ENCODE measurements at regions not wholly inside any gene's neighbourhood (a gene's known extent, or its start where the extent isn't known, plus 50 kb on each side); places are given as distances from the start of the nearest gene placed in this dataset.

- no peak overlapping the region for H3K27ac ChIP-seq
- no peak for TF ChIP-seq CTCF (conservative IDR thresholded peaks at IDR 0.05)
Measured at GRCh38 chr4:114264452-114264851, 285.0 kb upstream of the ARSJ start.

GRCh38 chr4:114264877-114265291 is 285.4 kb upstream of the ARSJ start:
- no peak for TF ChIP-seq CTCF (conservative IDR thresholded peaks at IDR 0.05)
- no peak overlapping the region for H3K27ac ChIP-seq

- TF ChIP-seq CTCF (conservative IDR thresholded peaks at IDR 0.05): no peak
- no peak overlapping the region for H3K27ac ChIP-seq
Measured at GRCh38 chr4:114265342-114265741, 285.9 kb upstream of the ARSJ start.

- no peak overlapping the region for H3K27ac ChIP-seq
- TF ChIP-seq CTCF (conservative IDR thresholded peaks at IDR 0.05): no peak
Measured at GRCh38 chr4:114267976-114268375, 288.5 kb upstream of the ARSJ start.

GRCh38 chr4:114271031-114271430 is 291.6 kb upstream of the ARSJ start:
- no peak for TF ChIP-seq CTCF (conservative IDR thresholded peaks at IDR 0.05)
- no peak overlapping the region for H3K27ac ChIP-seq

GRCh38 chr4:114272226-114272625 is 292.8 kb upstream of the ARSJ start:
- no peak overlapping the region for H3K27ac ChIP-seq

GRCh38 chr4:114273238-114273637 is 293.8 kb upstream of the ARSJ start:
- H3K27ac ChIP-seq: no peak overlapping the region
- no peak for TF ChIP-seq CTCF (conservative IDR thresholded peaks at IDR 0.05)

More at GRCh38 chr4:114272226-114272625, 292.8 kb upstream of the ARSJ start:
- no peak for TF ChIP-seq CTCF (conservative IDR thresholded peaks at IDR 0.05)

- no peak overlapping the region for H3K27ac ChIP-seq
- no peak for TF ChIP-seq CTCF (conservative IDR thresholded peaks at IDR 0.05)
Measured at GRCh38 chr4:114277690-114278089, 298.2 kb upstream of the ARSJ start.

All from VCaP (cell line).